GM12874 (cell line): ENCODE measurements at regions not wholly inside any gene's neighbourhood (a gene's known extent, or its start where the extent isn't known, plus 50 kb on each side); places are given as distances from the start of the nearest gene placed in this dataset.

Experiments used
- TF ChIP-seq, protein P1 (sequence below): IDR thresholded peaks from 2 replicates; pipeline ENCODE4 v1.5.1; 2011; ENCODE audit warnings: low read depth, mild to moderate bottlenecking, control low read depth, low read length, moderate library complexity; ENCODE audit not compliant: insufficient read depth

DNA sequence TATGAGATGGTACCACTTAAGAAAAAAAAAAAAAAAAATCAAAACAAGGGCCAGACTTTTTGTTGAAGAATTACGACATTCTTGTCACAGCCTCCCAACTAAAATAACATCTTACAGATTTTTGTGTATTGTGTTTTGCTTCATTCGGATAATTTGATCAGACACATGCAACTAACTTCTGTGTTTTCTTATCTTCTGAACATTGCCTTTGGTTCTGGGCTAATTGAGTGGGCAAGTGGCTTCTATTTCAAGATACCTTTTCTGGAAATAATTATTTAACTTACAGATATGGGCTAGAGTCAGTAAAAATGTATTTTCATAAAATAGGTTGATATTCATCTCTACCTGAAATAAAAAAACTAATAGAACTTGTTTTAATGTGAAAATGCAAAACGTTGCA is 165.1 kb downstream of the ANKRD7 start:
- TF ChIP-seq, protein P1, sequence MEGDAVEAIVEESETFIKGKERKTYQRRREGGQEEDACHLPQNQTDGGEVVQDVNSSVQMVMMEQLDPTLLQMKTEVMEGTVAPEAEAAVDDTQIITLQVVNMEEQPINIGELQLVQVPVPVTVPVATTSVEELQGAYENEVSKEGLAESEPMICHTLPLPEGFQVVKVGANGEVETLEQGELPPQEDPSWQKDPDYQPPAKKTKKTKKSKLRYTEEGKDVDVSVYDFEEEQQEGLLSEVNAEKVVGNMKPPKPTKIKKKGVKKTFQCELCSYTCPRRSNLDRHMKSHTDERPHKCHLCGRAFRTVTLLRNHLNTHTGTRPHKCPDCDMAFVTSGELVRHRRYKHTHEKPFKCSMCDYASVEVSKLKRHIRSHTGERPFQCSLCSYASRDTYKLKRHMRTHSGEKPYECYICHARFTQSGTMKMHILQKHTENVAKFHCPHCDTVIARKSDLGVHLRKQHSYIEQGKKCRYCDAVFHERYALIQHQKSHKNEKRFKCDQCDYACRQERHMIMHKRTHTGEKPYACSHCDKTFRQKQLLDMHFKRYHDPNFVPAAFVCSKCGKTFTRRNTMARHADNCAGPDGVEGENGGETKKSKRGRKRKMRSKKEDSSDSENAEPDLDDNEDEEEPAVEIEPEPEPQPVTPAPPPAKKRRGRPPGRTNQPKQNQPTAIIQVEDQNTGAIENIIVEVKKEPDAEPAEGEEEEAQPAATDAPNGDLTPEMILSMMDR = no peak

- TF ChIP-seq, protein P1 = no peak
Observed at GRCh38 chr7:118404211-118404610, 179.7 kb downstream of the ANKRD7 start.

- TF ChIP-seq, protein P1 = no peak
Observed at GRCh38 chr7:118418433-118418832, 193.9 kb downstream of the ANKRD7 start.

DNA sequence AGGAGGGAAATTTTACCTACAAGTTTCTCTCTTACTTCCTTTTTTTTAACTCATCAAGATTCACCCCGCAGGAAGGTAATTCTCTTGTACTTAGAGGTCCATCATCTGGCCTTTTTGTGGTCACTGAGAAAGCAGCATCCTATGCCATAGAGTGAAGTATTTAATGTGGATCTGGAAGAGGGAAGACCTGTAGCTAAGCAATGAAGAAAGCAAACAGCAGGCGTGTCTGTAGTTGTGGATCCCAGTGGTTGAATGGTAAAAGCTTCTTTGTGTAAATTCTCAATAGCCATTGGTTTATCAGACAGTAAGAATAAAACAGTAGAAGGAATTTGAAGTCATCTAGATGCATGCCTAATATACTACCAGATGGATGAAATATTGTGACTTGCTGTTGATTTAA is 196.4 kb downstream of the ANKRD7 start:
- TF ChIP-seq, protein P1 = no peak

DNA sequence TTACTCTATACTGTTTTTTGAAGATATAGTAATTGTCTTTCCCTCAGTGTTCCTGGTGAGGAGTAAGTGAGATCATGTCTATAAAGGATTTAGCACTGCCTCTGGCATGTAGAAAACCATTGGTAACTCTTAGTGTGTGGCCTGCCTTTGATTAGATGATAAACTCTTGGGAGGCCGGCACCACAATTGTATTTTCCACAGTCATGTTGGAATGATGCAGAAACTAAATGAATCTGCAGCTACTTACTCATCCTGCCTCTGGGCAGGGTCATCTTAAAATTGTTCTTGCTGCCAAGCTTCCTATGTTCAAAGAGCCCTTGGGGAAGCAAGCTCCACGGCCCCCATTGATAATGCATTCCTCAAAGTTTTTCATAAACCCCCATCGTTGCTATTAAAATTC is 204.6 kb downstream of the ANKRD7 start:
- TF ChIP-seq, protein P1 = no peak

- TF ChIP-seq, protein P1 = no peak
Observed at GRCh38 chr7:118436663-118437062, 212.2 kb downstream of the ANKRD7 start.

DNA sequence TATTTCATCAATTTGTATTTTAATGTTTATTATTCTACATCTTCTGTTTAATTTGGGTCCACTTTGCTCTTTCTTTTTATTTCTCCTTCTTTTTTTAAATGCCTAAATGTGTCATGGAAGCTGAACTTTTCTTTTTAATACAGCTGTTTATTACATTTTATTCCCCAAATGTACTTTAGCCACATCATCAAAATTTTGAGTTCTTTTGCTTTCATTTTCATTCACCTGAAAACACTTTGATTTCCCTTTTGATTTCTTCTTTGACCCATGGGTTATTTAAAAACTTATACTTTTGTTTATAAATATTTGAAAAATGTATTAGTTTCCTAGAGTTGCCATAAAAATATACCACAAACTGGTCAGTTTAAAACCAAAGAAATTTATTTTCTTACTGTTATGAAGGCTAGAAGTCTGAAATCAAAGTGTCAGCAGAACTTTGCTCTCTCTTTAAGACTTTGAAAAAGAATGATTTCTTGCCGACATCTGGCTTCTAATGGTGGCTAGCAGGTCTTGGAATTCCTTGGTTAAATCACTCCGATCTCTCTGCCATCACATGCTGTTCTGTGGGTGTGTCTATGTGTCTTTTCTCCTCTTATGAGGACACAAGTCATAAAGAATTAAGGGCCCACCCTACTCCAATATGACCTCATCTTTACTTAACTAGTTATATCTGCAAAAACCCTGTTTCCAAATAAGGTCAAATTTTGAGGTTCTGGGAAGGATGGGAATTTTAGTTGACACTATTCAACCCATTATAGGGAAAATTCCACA is 225.5 kb downstream of the ANKRD7 start:
- TF ChIP-seq, protein P1 = no peak

- TF ChIP-seq, protein P1 = no peak
Observed at GRCh38 chr7:118452128-118452527, 227.6 kb downstream of the ANKRD7 start.
